ENCODE measurements at regions not wholly inside any gene's neighbourhood (a gene's known extent, or its start where the extent isn't known, plus 50 kb on each side); places are given as distances from the start of the nearest gene placed in this dataset.

- TF ChIP-seq CTCF (IDR thresholded peaks at IDR 0.05; ENCODE audit: insufficient read depth, low read length, severe bottlenecking) = no peak
- DNase-seq (ENCODE audit: low read depth) (no peak), FAIRE-seq (no peak)
- Histone ChIP-seq H3K36me3 (ENCODE audit: control insufficient read depth, insufficient read depth, low read length) (no peaks in the 10 kb centered on the region), H3K27me3 (ENCODE audit: control insufficient read depth, insufficient read depth, low read length) (no peaks in the 10 kb centered on the region), H3K4me3 (ENCODE audit: low read depth, low read length) (no peak overlapping the region)
Measured at GRCh38 chr1:232096751-232097150, 470.2 kb downstream of the DISC1 start.
